Smooth muscle cell (in vitro differentiated cells): ENCODE measurements at regions not wholly inside any gene's neighbourhood (a gene's known extent, or its start where the extent isn't known, plus 50 kb on each side); places are given as distances from the start of the nearest gene placed in this dataset. TPM values are rescaled to one million over a fixed set of nuclear protein-coding genes. Genes with fewer than 3 reads are reported as not detected.

ENCODE experiments used
- DNase-seq: peaks from one replicate; lab custom pipeline; 2025; ENCODE audit not compliant: unreplicated experiment; lab: John Stamatoyannopoulos, UW
- H2AFZ ChIP-seq: fragments of 200-600 bp; sonication (generic); 2 replicates; pipeline ENCODE4 v1.6.0; 2016; ENCODE audit warnings: antibody characterized with exemption, low read depth, mild to moderate bottlenecking
- H3F3A ChIP-seq: fragments of 200-600 bp; sonication (generic); 2 replicates; pipeline ENCODE4 v1.6.0; 2017; ENCODE audit warnings: antibody characterized with exemption, low read depth
- H3K27ac ChIP-seq: fragments of 200-600 bp; sonication (generic); 2 replicates; pipeline ENCODE4 v1.5.1; 2016; ENCODE audit warnings: low read depth, mild to moderate bottlenecking
- H3K27me3 ChIP-seq: fragments of 200-600 bp; sonication (generic); 2 replicates; pipeline ENCODE4 v1.6.1; 2016; ENCODE audit warnings: low read depth, mild to moderate bottlenecking
- H3K36me3 ChIP-seq: fragments of 200-600 bp; sonication (generic); 2 replicates; pipeline ENCODE4 v1.5.1; 2016; ENCODE audit warnings: low read depth
- H3K4me1 ChIP-seq: fragments of 200-600 bp; sonication (generic); 2 replicates; pipeline ENCODE4 v1.5.1; 2016; ENCODE audit warnings: low read depth
- H3K4me2 ChIP-seq: fragments of 200-600 bp; sonication (generic); 2 replicates; pipeline ENCODE4 v1.6.0; 2016; ENCODE audit warnings: mild to moderate bottlenecking
- H3K4me3 ChIP-seq: fragments of 200-600 bp; sonication (generic); 2 replicates; pipeline ENCODE4 v1.5.1; 2016; ENCODE audit warnings: mild to moderate bottlenecking
- H3K79me2 ChIP-seq: fragments of 200-600 bp; sonication (generic); 2 replicates; pipeline ENCODE4 v1.6.0; 2016; ENCODE audit warnings: low read depth, mild to moderate bottlenecking
- H3K9ac ChIP-seq: fragments of 200-600 bp; sonication (generic); 2 replicates; pipeline ENCODE4 v1.6.0; 2016; ENCODE audit warnings: low read depth
- H3K9me3 ChIP-seq: fragments of 200-600 bp; sonication (generic); replicated peaks from 2 replicates; pipeline ENCODE4 v1.5.1; 2016; ENCODE audit warnings: low read depth
- H4K20me1 ChIP-seq: fragments of 200-600 bp; sonication (generic); 2 replicates; pipeline ENCODE4 v1.6.0; 2016; ENCODE audit warnings: low read depth
- WGBS: methylation state at CpG from one replicate; pipeline ENCODE4 v1.1.7; 2016; ENCODE audit warnings: low lambda C conversion rate; 5-methylcytosine and 5-hydroxymethylcytosine counted together
- small RNA-seq: library from RNA; depleted of rRNA; stranded (forward); fragments of <200 nt; gene quantifications from one replicate; pipeline ENCODE3, GENCODE V24; 2014
- TF ChIP-seq, protein P1 (sequence below): fragments of 200-600 bp; sonication (generic); IDR thresholded peaks from 2 replicates; pipeline ENCODE4 v1.5.1; 2017; ENCODE audit warnings: borderline replicate concordance, mild to moderate bottlenecking, antibody characterized with exemption; ENCODE audit not compliant: insufficient read depth, poor library complexity, severe bottlenecking

GRCh38 chr21:23217597-23217996 is 2219.4 kb downstream of the NCAM2 start:
- no peaks in the 10 kb centered on the region for H3K79me2 ChIP-seq
- H3K27ac ChIP-seq: no peak overlapping the region
- H3K27me3 ChIP-seq: no peaks in the 10 kb centered on the region
- H3K4me1 ChIP-seq: no peaks in the 10 kb centered on the region
- H3K36me3 ChIP-seq: no peaks in the 10 kb centered on the region
- H3K4me2 ChIP-seq: no peak overlapping the region
- no peak overlapping the region for H3K9ac ChIP-seq
- H4K20me1 ChIP-seq: no peaks in the 10 kb centered on the region
- H3F3A ChIP-seq: no peaks in the 10 kb centered on the region
- 63% methylated on average over 1 of the region's 1 CpG for WGBS
- H3K9me3 ChIP-seq: no peaks in the 10 kb centered on the region
- no peak for DNase-seq
- no peak overlapping the region for H2AFZ ChIP-seq
- TF ChIP-seq, protein P1, sequence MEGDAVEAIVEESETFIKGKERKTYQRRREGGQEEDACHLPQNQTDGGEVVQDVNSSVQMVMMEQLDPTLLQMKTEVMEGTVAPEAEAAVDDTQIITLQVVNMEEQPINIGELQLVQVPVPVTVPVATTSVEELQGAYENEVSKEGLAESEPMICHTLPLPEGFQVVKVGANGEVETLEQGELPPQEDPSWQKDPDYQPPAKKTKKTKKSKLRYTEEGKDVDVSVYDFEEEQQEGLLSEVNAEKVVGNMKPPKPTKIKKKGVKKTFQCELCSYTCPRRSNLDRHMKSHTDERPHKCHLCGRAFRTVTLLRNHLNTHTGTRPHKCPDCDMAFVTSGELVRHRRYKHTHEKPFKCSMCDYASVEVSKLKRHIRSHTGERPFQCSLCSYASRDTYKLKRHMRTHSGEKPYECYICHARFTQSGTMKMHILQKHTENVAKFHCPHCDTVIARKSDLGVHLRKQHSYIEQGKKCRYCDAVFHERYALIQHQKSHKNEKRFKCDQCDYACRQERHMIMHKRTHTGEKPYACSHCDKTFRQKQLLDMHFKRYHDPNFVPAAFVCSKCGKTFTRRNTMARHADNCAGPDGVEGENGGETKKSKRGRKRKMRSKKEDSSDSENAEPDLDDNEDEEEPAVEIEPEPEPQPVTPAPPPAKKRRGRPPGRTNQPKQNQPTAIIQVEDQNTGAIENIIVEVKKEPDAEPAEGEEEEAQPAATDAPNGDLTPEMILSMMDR: no peak
- no peak overlapping the region for H3K4me3 ChIP-seq

DNA sequence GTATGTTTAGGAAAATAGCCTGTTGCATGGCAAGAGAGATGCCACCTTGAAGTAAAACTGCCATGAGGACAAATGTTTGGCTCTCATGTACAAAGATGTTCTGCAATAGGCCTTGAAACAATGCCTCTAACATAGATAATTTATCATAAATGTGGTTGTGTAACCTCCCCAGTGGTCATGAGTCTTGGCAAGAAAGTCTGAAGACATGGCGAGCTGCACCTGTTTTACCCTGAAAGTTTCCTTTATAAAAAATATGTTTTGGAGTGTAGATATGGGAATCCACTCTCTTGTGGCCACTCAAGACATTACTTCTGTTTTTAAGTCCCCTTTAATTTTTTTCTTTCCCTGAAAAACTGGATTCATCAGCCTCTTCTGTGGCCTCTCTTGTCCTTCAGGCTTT is 2217.1 kb downstream of the NCAM2 start:
- TF ChIP-seq, protein P1: no peak
- 90% methylated on average over 1 of the region's 1 CpG for WGBS
- no peaks in the 10 kb centered on the region for H4K20me1 ChIP-seq

More for the DNA sequence above, 2217.1 kb downstream of the NCAM2 start:
- no peak overlapping the region for H3K27ac ChIP-seq
- H3K4me3 ChIP-seq: no peak overlapping the region
- no peak overlapping the region for H3K9ac ChIP-seq
- H3K36me3 ChIP-seq: no peaks in the 10 kb centered on the region
- H3K4me1 ChIP-seq: no peaks in the 10 kb centered on the region
- H3K9me3 ChIP-seq: no peaks in the 10 kb centered on the region
- no peak for DNase-seq
- H3K27me3 ChIP-seq: no peaks in the 10 kb centered on the region
- H2AFZ ChIP-seq: no peak overlapping the region
- no peaks in the 10 kb centered on the region for H3F3A ChIP-seq
- no peak overlapping the region for H3K4me2 ChIP-seq
- H3K79me2 ChIP-seq: no peaks in the 10 kb centered on the region

Small RNA genes lying in the stretch of these regions (small RNA-seq; reads per million reads assigned to genes)
- gene AP001340.1 (not detected), gene RF00019 (not detected), gene RN7SKP236 (not detected), gene RNA5SP489 (not detected), gene RNU2-55P (not detected)
